GM10248 (cell line): ENCODE measurements at regions not wholly inside any gene's neighbourhood (a gene's known extent, or its start where the extent isn't known, plus 50 kb on each side); places are given as distances from the start of the nearest gene placed in this dataset.

ENCODE experiments used
- CTCF ChIA-PET: fragments of 300-600 bp; sonication (Branson Sonifier 250); formaldehyde crosslinking; extraction: SDS; loops from one replicate; lab custom pipeline; 2021; ENCODE audit warnings: antibody characterized with exemption; lab: Yijun Ruan, JAX
- POLR2A ChIA-PET: fragments of 350-650 bp; sonication (Branson Sonifier 250); formaldehyde crosslinking; extraction: SDS; loops from one replicate; lab custom pipeline; 2020; ENCODE audit warnings: antibody characterized with exemption; lab: Yijun Ruan, JAX
- DNase-seq: peaks from one replicate; pipeline ENCODE4 v3.0.0; 2012; ENCODE audit errors: extremely low spot score
- CTCF ChIP-seq: IDR thresholded peaks from 2 replicates; pipeline ENCODE4 v1.5.1; 2012; ENCODE audit warnings: mild to moderate bottlenecking, low read depth; ENCODE audit errors: extremely low read depth, missing control alignments, control extremely low read depth

- TF ChIP-seq CTCF = no peak
- ChIA-PET POLR2A (no interaction called here), CTCF (interaction anchor here (0.9 kb wide), 1 partner anchor 58 kb away, joined by 3 read pairs; no protein-coding TSS in a partner anchor)
- no peak for DNase-seq
Observed at GRCh38 chr15:87365186-87365585, 891.4 kb downstream of the NTRK3 start.

GRCh38 chr15:87362531-87362930 lies 894.0 kb downstream of the NTRK3 start:
- TF ChIP-seq CTCF = no peak
- CTCF ChIA-PET = no interaction called here

DNA sequence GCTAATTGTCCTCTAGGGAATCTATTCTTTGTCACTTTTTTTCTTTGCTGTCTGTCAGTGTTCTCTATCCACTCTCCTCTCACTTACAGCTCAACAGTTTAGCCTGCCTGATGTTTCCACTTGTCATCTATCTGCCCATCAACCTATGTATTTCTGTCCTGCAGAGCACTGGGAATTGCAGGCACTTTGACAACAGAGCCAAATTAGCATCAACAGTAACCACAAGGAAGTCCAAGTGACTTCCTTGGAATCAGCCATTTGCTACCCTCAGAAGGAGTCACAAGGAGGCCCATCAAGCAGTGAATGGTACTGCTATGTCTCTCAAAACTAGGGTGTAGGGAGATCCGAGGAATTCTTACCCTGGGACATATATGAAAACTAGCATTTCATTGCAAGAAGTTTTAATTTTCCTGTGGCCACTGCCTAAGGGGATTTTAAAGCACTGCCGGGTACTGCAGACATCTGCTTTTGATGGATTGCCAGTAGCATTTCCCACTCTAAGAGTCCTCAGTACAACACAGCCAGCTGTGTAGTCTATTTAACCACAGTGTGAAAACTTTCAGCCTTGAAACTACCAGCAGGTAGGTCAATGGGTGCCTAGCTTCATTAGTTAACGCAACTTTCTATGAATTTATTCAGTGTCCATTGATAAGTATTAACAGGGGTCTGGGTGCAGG lies 898.8 kb downstream of the NTRK3 start:
- TF ChIP-seq CTCF = no peak
- ChIA-PET CTCF (no interaction called here), POLR2A (no interaction called here)
- DNase-seq = no peak

More at GRCh38 chr15:87362531-87362930, 894.0 kb downstream of the NTRK3 start:
- no peak for DNase-seq
- POLR2A ChIA-PET = no interaction called here

DNA sequence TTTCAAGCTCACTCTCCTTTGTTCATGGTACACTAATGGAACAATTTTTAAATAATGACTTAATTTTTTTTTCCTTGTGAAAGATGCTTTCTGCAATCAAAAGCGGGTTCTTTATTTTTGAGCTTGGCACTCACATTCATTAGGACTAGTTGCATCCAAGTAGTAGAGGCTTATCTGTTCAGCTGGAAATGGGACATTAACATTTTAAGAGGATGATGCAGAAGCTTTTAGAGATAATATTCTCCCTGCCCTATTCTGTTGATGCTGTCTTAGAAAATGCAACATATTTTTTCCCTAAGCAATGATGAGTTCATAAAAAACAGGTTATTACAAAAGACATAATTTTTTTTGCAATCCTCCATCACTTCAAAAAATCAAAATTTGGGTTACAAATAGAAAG lies 900.6 kb downstream of the NTRK3 start:
- no peak for DNase-seq
- TF ChIP-seq CTCF = no peak
- CTCF ChIA-PET = no interaction called here
- POLR2A ChIA-PET = no interaction called here

- CTCF ChIA-PET = no interaction called here
- POLR2A ChIA-PET = no interaction called here
- no peak for DNase-seq
Observed at GRCh38 chr15:87354661-87355410, 901.7 kb downstream of the NTRK3 start.

DNA sequence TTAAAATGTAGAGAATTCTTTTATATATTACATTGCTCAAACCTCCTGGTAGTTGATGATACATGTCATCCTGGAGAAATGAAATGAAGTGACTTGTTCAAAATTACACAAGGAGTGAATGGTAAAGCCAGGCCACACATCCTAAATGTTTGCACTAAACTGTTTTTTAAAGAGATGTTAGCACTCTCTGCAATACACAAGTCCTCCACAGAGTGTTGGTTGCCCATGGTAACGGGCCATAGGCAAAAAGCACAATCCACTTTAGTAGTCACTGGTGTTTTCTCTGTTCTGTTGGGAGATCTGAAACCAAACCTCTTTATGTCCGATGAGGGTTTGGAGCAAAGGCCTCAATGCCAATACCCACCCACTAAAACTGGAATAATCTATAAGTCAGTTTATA lies 907.4 kb downstream of the NTRK3 start:
- POLR2A ChIA-PET = no interaction called here
- CTCF ChIA-PET = no interaction called here
- TF ChIP-seq CTCF = no peak
- no peak for DNase-seq

More at GRCh38 chr15:87354661-87355410, 901.7 kb downstream of the NTRK3 start:
- TF ChIP-seq CTCF = no peak
